ENCODE measurements at regions not wholly inside any gene's neighbourhood (a gene's known extent, or its start where the extent isn't known, plus 50 kb on each side); places are given as distances from the start of the nearest gene placed in this dataset.

- no peak for DNase-seq (ENCODE audit: low read depth)
Measured at GRCh38 chr5:68352166-68352565, 136.6 kb downstream of the PIK3R1 start.

- no peak for DNase-seq (ENCODE audit: low read depth)
Measured at GRCh38 chr5:68353605-68354004, 138.0 kb downstream of the PIK3R1 start.

- no peak for DNase-seq (ENCODE audit: low read depth)
Measured at GRCh38 chr5:68354315-68354714, 138.8 kb downstream of the PIK3R1 start.

GRCh38 chr5:68356216-68356615 is 140.7 kb downstream of the PIK3R1 start:
- no peak for DNase-seq (ENCODE audit: low read depth)

GRCh38 chr5:68356623-68357022 is 141.1 kb downstream of the PIK3R1 start:
- no peak for DNase-seq (ENCODE audit: low read depth)

GRCh38 chr5:68359699-68360098 is 144.1 kb downstream of the PIK3R1 start:
- no peak for DNase-seq (ENCODE audit: low read depth)

- DNase-seq (ENCODE audit: low read depth), result no peak
Measured at GRCh38 chr5:68362331-68362730, 146.8 kb downstream of the PIK3R1 start.

- DNase-seq (ENCODE audit: low read depth), result no peak
Measured at GRCh38 chr5:68365889-68366288, 150.3 kb downstream of the PIK3R1 start.

- no peak for DNase-seq (ENCODE audit: low read depth)
Measured at GRCh38 chr5:68367287-68367686, 151.7 kb downstream of the PIK3R1 start.

- DNase-seq (ENCODE audit: low read depth), result no peak
Measured at GRCh38 chr5:68367717-68368116, 152.2 kb downstream of the PIK3R1 start.

GRCh38 chr5:68368311-68369022 is 152.9 kb downstream of the PIK3R1 start:
- DNase-seq (ENCODE audit: low read depth), result no peak

GRCh38 chr5:68369023-68369359 is 153.4 kb downstream of the PIK3R1 start:
- no peak for DNase-seq (ENCODE audit: low read depth)

- peak; percentile 40 for DNase-seq (ENCODE audit: low read depth)
Measured at GRCh38 chr5:68369457-68370125, 154.0 kb downstream of the PIK3R1 start.

GRCh38 chr5:68370196-68370595 is 154.6 kb downstream of the PIK3R1 start:
- no peak for DNase-seq (ENCODE audit: low read depth)

GRCh38 chr5:68371607-68372006 is 156.1 kb downstream of the PIK3R1 start:
- DNase-seq (ENCODE audit: low read depth), result no peak

GRCh38 chr5:68372161-68372560 is 156.6 kb downstream of the PIK3R1 start:
- DNase-seq (ENCODE audit: low read depth), result no peak

- no peak for DNase-seq (ENCODE audit: low read depth)
Measured at GRCh38 chr5:68373050-68373449, 157.5 kb downstream of the PIK3R1 start.

GRCh38 chr5:68374796-68375518 is 159.4 kb downstream of the PIK3R1 start:
- no peak for DNase-seq (ENCODE audit: low read depth)

- DNase-seq (ENCODE audit: low read depth), result no peak
Measured at GRCh38 chr5:68375540-68375939, 160.0 kb downstream of the PIK3R1 start.

- no peak for DNase-seq (ENCODE audit: low read depth)
Measured at GRCh38 chr5:68376935-68377334, 161.4 kb downstream of the PIK3R1 start.

- no peak for DNase-seq (ENCODE audit: low read depth)
Measured at GRCh38 chr5:68377733-68378132, 162.2 kb downstream of the PIK3R1 start.

GRCh38 chr5:68378204-68378820 is 162.8 kb downstream of the PIK3R1 start:
- DNase-seq (ENCODE audit: low read depth), result no peak

Data from stimulated activated CD4-positive, alpha-beta T cell treated with anti-CD3 and anti-CD28 coated beads, Interleukin-2, amount 100 ng/mL, for 4 hours (primary cell).